Liver (tissue), 8 donors: ENCODE measurements at regions not wholly inside any gene's neighbourhood (a gene's known extent, or its start where the extent isn't known, plus 50 kb on each side); places are given as distances from the start of the nearest gene placed in this dataset.

ENCODE experiments used
- DNase-seq: peaks from one replicate; pipeline ENCODE4 v3.0.0-alpha.2; 2017; ENCODE audit warnings: low spot score
- H3K27ac ChIP-seq, 2 donors: one replicate each; pipeline ENCODE4 v1.7.0; 2013; ENCODE audit warnings: inconsistent platforms in 2 of 2, low read length in 2 of 2, control low read depth in 1 of 2, low read depth in 1 of 2, mild to moderate bottlenecking in 1 of 2
- H3K27me3 ChIP-seq, 4 donors: one replicate each; pipeline versions ENCODE4 v1.6.1 to v1.7.0; 2013; ENCODE audit warnings: low read length in 3 of 4, inconsistent platforms in 1 of 4, mild to moderate bottlenecking in 1 of 4, moderate library complexity in 1 of 4; ENCODE audit not compliant: control insufficient read depth in 4 of 4, insufficient read depth in 4 of 4
- H3K36me3 ChIP-seq, 4 donors: one replicate each; pipeline versions ENCODE4 v1.6.1 to v1.7.0; 2013; ENCODE audit warnings: low read length in 3 of 4, mild to moderate bottlenecking in 3 of 4, low read depth in 1 of 4, moderate library complexity in 1 of 4; ENCODE audit not compliant: control insufficient read depth in 4 of 4, insufficient read depth in 3 of 4
- H3K4me1 ChIP-seq, 4 donors: one replicate each; pipeline versions ENCODE4 v1.6.1 to v1.7.0; 2013; ENCODE audit warnings: low read length in 3 of 4, mild to moderate bottlenecking in 3 of 4, moderate library complexity in 1 of 4; ENCODE audit not compliant: control insufficient read depth in 4 of 4, insufficient read depth in 4 of 4
- H3K4me3 ChIP-seq, 3 donors: one replicate each; pipeline versions ENCODE4 v1.6.1 to v1.7.0; 2013; ENCODE audit warnings: low read length in 3 of 3, control low read depth in 1 of 3, low read depth in 1 of 3, mild to moderate bottlenecking in 1 of 3
- H3K9ac ChIP-seq, 2 donors: one replicate each; pipeline ENCODE4 v1.7.0; 2013; ENCODE audit warnings: low read length in 2 of 2, mild to moderate bottlenecking in 2 of 2, moderate library complexity in 2 of 2, control low read depth in 1 of 2, low read depth in 1 of 2
- H3K9me3 ChIP-seq, 4 donors: one replicate each; pipeline versions ENCODE4 v1.6.1 to v1.7.0; 2013; ENCODE audit warnings: low read length in 3 of 4; ENCODE audit not compliant: control insufficient read depth in 4 of 4
- EGR1 ChIP-seq, 2 donors: IDR thresholded peaks; 2 replicates each; pipeline ENCODE4 v1.6.1; 2016 to 2018; ENCODE audit warnings: antibody characterized with exemption in 2 of 2, low read depth in 2 of 2
- FOXA1 ChIP-seq: IDR thresholded peaks from 2 replicates; pipeline ENCODE4 v1.6.1; 2016; ENCODE audit warnings: antibody characterized with exemption
- FOXA2 ChIP-seq: IDR thresholded peaks from 2 replicates; pipeline ENCODE4 v1.6.1; 2016; ENCODE audit warnings: antibody characterized with exemption
- GABPA ChIP-seq, 2 donors: IDR thresholded peaks in 1 of 2; conservative IDR thresholded peaks in 1 of 2; 2 replicates each; pipeline ENCODE4 v1.6.1; 2016; ENCODE audit warnings: antibody characterized with exemption in 2 of 2, mild to moderate bottlenecking in 1 of 2, moderate library complexity in 1 of 2
- HNF4A ChIP-seq, 2 donors: conservative IDR thresholded peaks; 2 replicates each; pipeline ENCODE4 v1.6.1; 2016; ENCODE audit warnings: antibody characterized with exemption in 2 of 2, mild to moderate bottlenecking in 2 of 2
- HNF4G ChIP-seq: IDR thresholded peaks from 2 replicates; pipeline ENCODE4 v1.6.1; 2016; ENCODE audit warnings: antibody characterized with exemption
- JUND ChIP-seq, 2 donors: IDR thresholded peaks; 2 replicates each; pipeline ENCODE4 v1.6.1; 2016; ENCODE audit warnings: antibody characterized with exemption in 2 of 2
- NR2F2 ChIP-seq: IDR thresholded peaks from 2 replicates; pipeline ENCODE4 v1.6.1; 2016; ENCODE audit warnings: antibody characterized with exemption
- RAD21 ChIP-seq, 2 donors: IDR thresholded peaks; 2 replicates each; pipeline ENCODE4 v1.6.1; 2016; ENCODE audit warnings: antibody characterized with exemption in 2 of 2, mild to moderate bottlenecking in 2 of 2
- RXRA ChIP-seq, 2 donors: IDR thresholded peaks; 2 replicates each; pipeline ENCODE4 v1.6.1; 2017 to 2018; ENCODE audit warnings: antibody characterized with exemption in 2 of 2, mild to moderate bottlenecking in 1 of 2
- SP1 ChIP-seq: IDR thresholded peaks from 2 replicates; pipeline ENCODE4 v1.6.1; 2018; ENCODE audit warnings: antibody characterized with exemption, mild to moderate bottlenecking
- TAF1 ChIP-seq: conservative IDR thresholded peaks from 2 replicates; pipeline ENCODE4 v1.6.1; 2016; ENCODE audit warnings: antibody characterized with exemption, mild to moderate bottlenecking
- YY1 ChIP-seq: IDR thresholded peaks from 2 replicates; pipeline ENCODE4 v1.6.1; 2016; ENCODE audit warnings: antibody characterized with exemption, mild to moderate bottlenecking
- WGBS: extraction: QIAGEN DNeasy Blood & Tissue Kit; methylation state at CpG from one replicate; pipeline ENCODE4 v1.1.7; 2013; 5-methylcytosine and 5-hydroxymethylcytosine counted together
- TF ChIP-seq, protein P1 (sequence below): IDR thresholded peaks from 2 replicates; pipeline ENCODE4 v1.6.1; 2016; ENCODE audit warnings: antibody characterized with exemption
- TF ChIP-seq, protein P2 (sequence below): IDR thresholded peaks from 2 replicates; pipeline ENCODE4 v1.6.1; 2016; ENCODE audit warnings: antibody characterized with exemption
- TF ChIP-seq, protein P3 (sequence below): IDR thresholded peaks from 2 replicates; pipeline ENCODE4 v1.6.1; 2016; ENCODE audit warnings: antibody characterized with exemption, mild to moderate bottlenecking
- TF ChIP-seq, protein P4 (sequence below): fragments of 150-350 bp; IDR thresholded peaks from 2 replicates; pipeline ENCODE4 v1.5.1; 2017; ENCODE audit warnings: improper control_type of control experiment, low read depth, low read length; ENCODE audit not compliant: missing input control
- TF ChIP-seq, protein P5 (sequence below): IDR thresholded peaks from 2 replicates; pipeline ENCODE4 v1.6.1; 2016; ENCODE audit warnings: antibody characterized with exemption
- donor health status: healthy.
- donor health status: healthy.
- donor health status: healthy.
- donor health status: healthy.
- donor health status: healthy.

DNA sequence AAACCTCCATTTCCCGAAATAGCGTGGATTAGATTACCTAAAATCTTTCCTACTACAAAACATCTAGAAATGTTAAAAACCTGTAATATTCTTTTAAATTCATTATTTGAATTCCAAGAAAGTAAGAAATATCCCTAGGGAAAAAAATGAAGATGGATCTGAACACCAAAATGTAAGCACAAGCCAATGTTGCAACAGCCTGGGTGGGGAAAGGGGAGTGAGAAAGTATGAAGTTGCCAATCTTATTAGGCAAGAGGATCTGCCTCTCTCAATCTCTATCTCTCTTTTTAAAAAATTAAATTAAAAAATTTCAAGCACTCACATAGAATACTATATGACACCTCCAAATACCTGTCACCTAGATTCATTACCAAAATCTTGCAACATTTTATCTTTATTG, 74.9 kb upstream of the IRF2BP2 start:
- Histone ChIP-seq H3K4me1 (peaks cover 0 to 3% (median 0%) of the 10 kb centered on the region in 4 donors), H3K9me3 (no peaks in the 10 kb centered on the region), H3K4me3 (no peak overlapping the region), H3K27ac (peak overlapping the region in 1 of 2 donors; percentile 15), H3K36me3 (no peaks in the 10 kb centered on the region), H3K9ac (no peak overlapping the region), H3K27me3 (no peaks in the 10 kb centered on the region)
- DNase-seq: no peak
- TF ChIP-seq NR2F2 (no peak), HNF4G (no peak), FOXA1 (no peak)
- TF ChIP-seq, protein P1, sequence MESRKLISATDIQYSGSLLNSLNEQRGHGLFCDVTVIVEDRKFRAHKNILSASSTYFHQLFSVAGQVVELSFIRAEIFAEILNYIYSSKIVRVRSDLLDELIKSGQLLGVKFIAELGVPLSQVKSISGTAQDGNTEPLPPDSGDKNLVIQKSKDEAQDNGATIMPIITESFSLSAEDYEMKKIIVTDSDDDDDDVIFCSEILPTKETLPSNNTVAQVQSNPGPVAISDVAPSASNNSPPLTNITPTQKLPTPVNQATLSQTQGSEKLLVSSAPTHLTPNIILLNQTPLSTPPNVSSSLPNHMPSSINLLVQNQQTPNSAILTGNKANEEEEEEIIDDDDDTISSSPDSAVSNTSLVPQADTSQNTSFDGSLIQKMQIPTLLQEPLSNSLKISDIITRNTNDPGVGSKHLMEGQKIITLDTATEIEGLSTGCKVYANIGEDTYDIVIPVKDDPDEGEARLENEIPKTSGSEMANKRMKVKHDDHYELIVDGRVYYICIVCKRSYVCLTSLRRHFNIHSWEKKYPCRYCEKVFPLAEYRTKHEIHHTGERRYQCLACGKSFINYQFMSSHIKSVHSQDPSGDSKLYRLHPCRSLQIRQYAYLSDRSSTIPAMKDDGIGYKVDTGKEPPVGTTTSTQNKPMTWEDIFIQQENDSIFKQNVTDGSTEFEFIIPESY: no peak
- TF ChIP-seq, protein P2, sequence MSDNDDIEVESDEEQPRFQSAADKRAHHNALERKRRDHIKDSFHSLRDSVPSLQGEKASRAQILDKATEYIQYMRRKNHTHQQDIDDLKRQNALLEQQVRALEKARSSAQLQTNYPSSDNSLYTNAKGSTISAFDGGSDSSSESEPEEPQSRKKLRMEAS: no peak
- WGBS: 96% methylated on average over 2 of the region's 2 CpGs

DNA sequence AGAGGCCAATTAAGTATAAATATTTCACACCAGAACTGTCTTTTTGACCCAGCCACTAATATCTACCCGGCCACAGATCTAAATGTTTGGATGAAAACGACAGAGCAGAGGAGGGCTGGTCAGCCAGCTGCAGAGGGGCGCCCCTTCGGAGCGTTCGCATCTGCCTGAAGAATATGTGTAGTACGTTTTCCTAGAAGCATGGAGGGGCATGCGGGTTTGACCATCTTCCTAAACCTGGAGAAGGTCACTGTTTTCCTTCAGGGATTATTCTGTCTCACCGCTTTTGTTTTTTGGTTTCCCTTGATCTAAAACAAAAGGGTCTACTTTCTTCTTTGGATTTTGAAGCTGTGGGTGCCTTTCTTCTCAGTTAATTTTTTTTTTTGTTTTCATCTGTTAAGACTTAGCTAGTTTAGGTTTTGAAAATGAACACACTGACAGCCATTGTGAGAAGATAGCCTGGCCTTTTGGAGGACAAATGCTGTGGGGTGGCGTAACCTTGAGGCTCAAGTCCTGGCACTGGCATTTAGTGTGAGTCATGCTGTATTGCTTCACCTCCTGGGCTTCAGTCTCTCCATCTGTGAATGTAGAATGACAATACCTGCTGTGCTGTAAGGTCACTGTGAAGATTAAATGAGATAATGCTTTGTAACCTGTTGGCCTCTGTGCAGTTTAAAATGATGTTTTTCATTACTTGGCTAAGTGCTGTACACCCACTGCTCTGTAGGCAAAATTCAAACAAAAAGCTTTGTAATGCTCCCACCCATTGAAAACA, 74.1 kb upstream of the IRF2BP2 start:
- Histone ChIP-seq H3K27ac (peak overlapping the region; percentile 15 to 51), H3K27me3 (no peaks in the 10 kb centered on the region), H3K9me3 (no peaks in the 10 kb centered on the region), H3K4me3 (no peak overlapping the region), H3K9ac (no peak overlapping the region), H3K4me1 (peaks cover 0 to 3% (median 0%) of the 10 kb centered on the region in 4 donors), H3K36me3 (no peaks in the 10 kb centered on the region)
- 80% methylated on average over 10 of the region's 10 CpGs for WGBS
- TF ChIP-seq, protein P3, sequence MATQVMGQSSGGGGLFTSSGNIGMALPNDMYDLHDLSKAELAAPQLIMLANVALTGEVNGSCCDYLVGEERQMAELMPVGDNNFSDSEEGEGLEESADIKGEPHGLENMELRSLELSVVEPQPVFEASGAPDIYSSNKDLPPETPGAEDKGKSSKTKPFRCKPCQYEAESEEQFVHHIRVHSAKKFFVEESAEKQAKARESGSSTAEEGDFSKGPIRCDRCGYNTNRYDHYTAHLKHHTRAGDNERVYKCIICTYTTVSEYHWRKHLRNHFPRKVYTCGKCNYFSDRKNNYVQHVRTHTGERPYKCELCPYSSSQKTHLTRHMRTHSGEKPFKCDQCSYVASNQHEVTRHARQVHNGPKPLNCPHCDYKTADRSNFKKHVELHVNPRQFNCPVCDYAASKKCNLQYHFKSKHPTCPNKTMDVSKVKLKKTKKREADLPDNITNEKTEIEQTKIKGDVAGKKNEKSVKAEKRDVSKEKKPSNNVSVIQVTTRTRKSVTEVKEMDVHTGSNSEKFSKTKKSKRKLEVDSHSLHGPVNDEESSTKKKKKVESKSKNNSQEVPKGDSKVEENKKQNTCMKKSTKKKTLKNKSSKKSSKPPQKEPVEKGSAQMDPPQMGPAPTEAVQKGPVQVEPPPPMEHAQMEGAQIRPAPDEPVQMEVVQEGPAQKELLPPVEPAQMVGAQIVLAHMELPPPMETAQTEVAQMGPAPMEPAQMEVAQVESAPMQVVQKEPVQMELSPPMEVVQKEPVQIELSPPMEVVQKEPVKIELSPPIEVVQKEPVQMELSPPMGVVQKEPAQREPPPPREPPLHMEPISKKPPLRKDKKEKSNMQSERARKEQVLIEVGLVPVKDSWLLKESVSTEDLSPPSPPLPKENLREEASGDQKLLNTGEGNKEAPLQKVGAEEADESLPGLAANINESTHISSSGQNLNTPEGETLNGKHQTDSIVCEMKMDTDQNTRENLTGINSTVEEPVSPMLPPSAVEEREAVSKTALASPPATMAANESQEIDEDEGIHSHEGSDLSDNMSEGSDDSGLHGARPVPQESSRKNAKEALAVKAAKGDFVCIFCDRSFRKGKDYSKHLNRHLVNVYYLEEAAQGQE: peak; percentile 33
- TF ChIP-seq FOXA2 (peak; percentile 35), RAD21 (IDR thresholded peaks at IDR 0.05) (peak; percentile 47 to 72), HNF4G (no peak), NR2F2 (peak; percentile 56), HNF4A (conservative IDR thresholded peaks at IDR 0.05) (peak; percentile 66 to 68), YY1 (peak; percentile 89), RXRA (IDR thresholded peaks at IDR 0.05) (peak; percentile 70 to 73), FOXA1 (no peak), SP1 (peak; percentile 66), TAF1 (no peak), JUND (IDR thresholded peaks at IDR 0.05) (peak; percentile 100), EGR1 (IDR thresholded peaks at IDR 0.05; ENCODE audit: low read depth in 2 of 2) (no peak), GABPA (IDR thresholded peaks at IDR 0.05 in 1 of 2, conservative IDR thresholded peaks at IDR 0.05 in 1 of 2) (no peak)
- TF ChIP-seq, protein P4, sequence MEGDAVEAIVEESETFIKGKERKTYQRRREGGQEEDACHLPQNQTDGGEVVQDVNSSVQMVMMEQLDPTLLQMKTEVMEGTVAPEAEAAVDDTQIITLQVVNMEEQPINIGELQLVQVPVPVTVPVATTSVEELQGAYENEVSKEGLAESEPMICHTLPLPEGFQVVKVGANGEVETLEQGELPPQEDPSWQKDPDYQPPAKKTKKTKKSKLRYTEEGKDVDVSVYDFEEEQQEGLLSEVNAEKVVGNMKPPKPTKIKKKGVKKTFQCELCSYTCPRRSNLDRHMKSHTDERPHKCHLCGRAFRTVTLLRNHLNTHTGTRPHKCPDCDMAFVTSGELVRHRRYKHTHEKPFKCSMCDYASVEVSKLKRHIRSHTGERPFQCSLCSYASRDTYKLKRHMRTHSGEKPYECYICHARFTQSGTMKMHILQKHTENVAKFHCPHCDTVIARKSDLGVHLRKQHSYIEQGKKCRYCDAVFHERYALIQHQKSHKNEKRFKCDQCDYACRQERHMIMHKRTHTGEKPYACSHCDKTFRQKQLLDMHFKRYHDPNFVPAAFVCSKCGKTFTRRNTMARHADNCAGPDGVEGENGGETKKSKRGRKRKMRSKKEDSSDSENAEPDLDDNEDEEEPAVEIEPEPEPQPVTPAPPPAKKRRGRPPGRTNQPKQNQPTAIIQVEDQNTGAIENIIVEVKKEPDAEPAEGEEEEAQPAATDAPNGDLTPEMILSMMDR: no peak
- TF ChIP-seq, protein P5, sequence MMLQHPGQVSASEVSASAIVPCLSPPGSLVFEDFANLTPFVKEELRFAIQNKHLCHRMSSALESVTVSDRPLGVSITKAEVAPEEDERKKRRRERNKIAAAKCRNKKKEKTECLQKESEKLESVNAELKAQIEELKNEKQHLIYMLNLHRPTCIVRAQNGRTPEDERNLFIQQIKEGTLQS: peak; percentile 99
- TF ChIP-seq, protein P1: peak; percentile 35
- TF ChIP-seq, protein P2: peak; percentile 61
- DNase-seq: no peak
